ENCODE measurements at regions not wholly inside any gene's neighbourhood (a gene's known extent, or its start where the extent isn't known, plus 50 kb on each side); places are given as distances from the start of the nearest gene placed in this dataset.
"Not testable (repeated sequence)": the region's sequence is repeated elsewhere in the genome, so short reads cannot be mapped to it uniquely, and the experiment has no call there.

DNA sequence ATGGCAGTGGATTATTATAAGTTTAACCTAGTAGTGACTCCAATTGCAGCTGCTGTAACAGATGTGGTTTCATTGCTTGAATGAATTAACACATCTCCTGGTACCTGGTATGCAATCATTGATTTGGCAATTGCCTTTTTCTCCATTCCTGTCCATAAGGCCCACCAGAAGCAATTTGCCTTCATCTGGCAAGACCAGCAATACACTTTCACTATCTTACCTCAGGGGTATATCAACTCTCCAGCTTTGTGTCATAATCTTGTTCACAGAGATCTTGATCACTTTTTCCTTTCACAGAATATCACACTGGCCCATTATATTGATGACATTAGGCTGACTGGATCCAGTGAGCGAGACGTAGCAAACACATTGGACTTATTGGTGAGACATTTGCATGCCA, 128.7 kb upstream of the ZC3H12C start:
- H3K27ac ChIP-seq: no peak overlapping the region
- no peak overlapping the region for H3K9ac ChIP-seq
- peaks cover 0 to 4% (median 0%) of the 10 kb centered on the region in 11 experiments; a peak in 1 of 22 replicates for H3K36me3 ChIP-seq
- no peaks in the 10 kb centered on the region for H4K20me1 ChIP-seq
- no peak overlapping the region for H3K4me3 ChIP-seq
- peaks cover 7 to 69% (median 34%) of the 10 kb centered on the region in 11 experiments; a peak in 19 of 22 replicates for H3K9me3 ChIP-seq (replicated peaks in 1 of 11)
- peaks cover 0 to under 1% (median 0%) of the 10 kb centered on the region in 10 experiments; a peak in 2 of 20 replicates for H3K4me1 ChIP-seq
- H3K4me2 ChIP-seq: no peak overlapping the region
- no peaks in the 10 kb centered on the region for H3K27me3 ChIP-seq
- TF ChIP-seq Cebpa-rat (IDR thresholded peaks at IDR 0.05): no peak

DNA sequence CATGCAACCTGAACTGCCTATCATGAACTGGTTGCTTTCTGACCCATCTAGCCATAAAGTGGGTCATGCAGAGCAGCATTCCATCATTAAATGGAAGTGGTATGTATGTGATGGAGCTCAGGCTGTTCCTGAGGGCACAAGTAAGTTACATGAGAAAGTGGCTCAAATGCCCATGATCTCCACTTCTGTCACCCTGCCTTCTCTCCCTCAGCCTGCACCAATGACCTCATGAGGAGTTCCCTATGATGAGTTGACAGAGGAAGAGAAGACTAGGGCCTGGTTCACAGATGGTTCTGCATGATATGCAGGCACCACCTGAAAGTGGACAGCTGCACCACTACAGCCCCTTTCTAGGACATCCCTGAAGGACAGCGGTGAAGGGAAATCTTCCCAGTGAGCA, 127.7 kb upstream of the ZC3H12C start:
- not testable (repeated sequence) for H4K20me1 ChIP-seq, H3K4me3 ChIP-seq

GRCh38 chr11:109965926-109966325, 127.3 kb upstream of the ZC3H12C start:
- H3K9ac ChIP-seq, H3K36me3 ChIP-seq, H3K27me3 ChIP-seq, H3K4me3 ChIP-seq, H4K20me1 ChIP-seq, H3K27ac ChIP-seq, H3K4me2 ChIP-seq: not testable (repeated sequence)
- Histone ChIP-seq H3K9me3 (replicated peaks in 1 of 11) (peaks cover 7 to 65% (median 32%) of the 10 kb centered on the region in 11 experiments; a peak in 19 of 22 replicates), H3K4me1 (peaks cover 6 to 15% (median 12%) of the 10 kb centered on the region in 10 experiments)

More for the DNA sequence above, 127.7 kb upstream of the ZC3H12C start:
- H3K27me3 ChIP-seq, H3K27ac ChIP-seq, H3K36me3 ChIP-seq, H3K9ac ChIP-seq, H3K4me2 ChIP-seq: not testable (repeated sequence)
- Histone ChIP-seq H3K4me1 (peaks cover under 1 to 10% (median 8%) of the 10 kb centered on the region in 10 experiments; a peak in 19 of 20 replicates), H3K9me3 (replicated peaks in 1 of 11) (peaks cover 7 to 69% (median 34%) of the 10 kb centered on the region in 11 experiments; a peak in 19 of 22 replicates)

GRCh38 chr11:109967136-109967535, 126.1 kb upstream of the ZC3H12C start:
- not testable (repeated sequence) for H3K4me2 ChIP-seq, H3K27ac ChIP-seq, H3K36me3 ChIP-seq, H3K9ac ChIP-seq, H4K20me1 ChIP-seq, H3K4me3 ChIP-seq, H3K27me3 ChIP-seq
- peaks cover 18 to 27% (median 24%) of the 10 kb centered on the region in 10 experiments for H3K4me1 ChIP-seq
- peaks cover 7 to 57% (median 30%) of the 10 kb centered on the region in 11 experiments; a peak in 19 of 22 replicates for H3K9me3 ChIP-seq (replicated peaks in 1 of 11)

GRCh38 chr11:109968299-109968698, 124.9 kb upstream of the ZC3H12C start:
- no peak overlapping the region for H3K4me3 ChIP-seq
- H3K9me3 ChIP-seq (replicated peaks in 1 of 11): peaks cover 7 to 53% (median 30%) of the 10 kb centered on the region in 11 experiments; a peak in 19 of 22 replicates
- H3K27me3 ChIP-seq: no peaks in the 10 kb centered on the region
- H3K9ac ChIP-seq: no peak overlapping the region
- H4K20me1 ChIP-seq: no peaks in the 10 kb centered on the region
- H3K36me3 ChIP-seq: peaks cover 0 to 4% (median 0%) of the 10 kb centered on the region in 11 experiments; a peak in 1 of 22 replicates
- no peak overlapping the region for H3K4me2 ChIP-seq
- no peak overlapping the region for H3K27ac ChIP-seq
- peaks cover 30 to 39% (median 36%) of the 10 kb centered on the region in 10 experiments for H3K4me1 ChIP-seq
- no peak for TF ChIP-seq Cebpa-rat (IDR thresholded peaks at IDR 0.05)

DNA sequence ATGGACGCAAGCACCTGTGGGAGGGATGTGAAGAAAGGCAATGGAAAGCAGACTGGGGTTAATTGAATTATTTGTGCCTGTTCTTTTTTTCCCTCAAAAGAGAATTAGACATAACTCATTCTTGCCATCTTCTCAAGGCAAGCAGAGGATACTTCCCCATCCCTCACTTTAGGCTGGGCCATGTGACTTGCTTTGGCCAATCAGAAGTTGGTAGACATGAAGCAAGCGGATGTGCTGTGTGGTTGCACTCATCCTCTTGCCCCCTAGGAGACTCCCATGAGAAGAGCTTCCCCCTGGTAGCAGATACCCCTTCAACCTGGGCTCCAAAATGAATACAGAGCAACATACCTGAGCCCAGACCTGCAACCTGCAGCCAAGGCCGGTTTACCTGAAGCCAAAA, 124.4 kb upstream of the ZC3H12C start:
- Histone ChIP-seq H3K4me1 (peaks cover 33 to 44% (median 41%) of the 10 kb centered on the region in 10 experiments), H3K27me3 (no peaks in the 10 kb centered on the region), H3K4me2 (no peak overlapping the region; a peak in 2 of 22 replicates), H3K9me3 (replicated peaks in 1 of 11) (peaks cover 7 to 51% (median 30%) of the 10 kb centered on the region in 11 experiments; a peak in 19 of 22 replicates), H3K27ac (no peak overlapping the region), H3K4me3 (no peak overlapping the region), H3K36me3 (peaks cover 0 to 4% (median 0%) of the 10 kb centered on the region in 11 experiments; a peak in 1 of 22 replicates), H4K20me1 (no peaks in the 10 kb centered on the region), H3K9ac (no peak overlapping the region)
- TF ChIP-seq Cebpa-rat (IDR thresholded peaks at IDR 0.05): no peak

- Histone ChIP-seq H3K4me3 (peak overlapping the region in 8 of 10 experiments; percentile 25 to 58 (median 46); a peak in 13 of 20 replicates), H3K27ac (peak overlapping the region in 9 of 11 experiments; percentile 67 to 85 (median 76); a peak in 18 of 22 replicates), H3K9me3 (replicated peaks in 1 of 11) (peaks cover 7 to 46% (median 26%) of the 10 kb centered on the region in 11 experiments; a peak in 19 of 22 replicates), H3K4me1 (peaks cover 39 to 57% (median 53%) of the 10 kb centered on the region in 10 experiments), H3K4me2 (peak overlapping the region; percentile 74 to 97 (median 86)), H3K27me3 (no peaks in the 10 kb centered on the region), H3K36me3 (peaks cover 0 to 4% (median 0%) of the 10 kb centered on the region in 11 experiments; a peak in 1 of 22 replicates), H4K20me1 (no peaks in the 10 kb centered on the region), H3K9ac (peak overlapping the region in 10 of 11 experiments; percentile 8 to 72 (median 62); a peak in 17 of 22 replicates)
- no peak for TF ChIP-seq Cebpa-rat (IDR thresholded peaks at IDR 0.05)
Observed at GRCh38 chr11:109970516-109971183, 122.5 kb upstream of the ZC3H12C start.

DNA sequence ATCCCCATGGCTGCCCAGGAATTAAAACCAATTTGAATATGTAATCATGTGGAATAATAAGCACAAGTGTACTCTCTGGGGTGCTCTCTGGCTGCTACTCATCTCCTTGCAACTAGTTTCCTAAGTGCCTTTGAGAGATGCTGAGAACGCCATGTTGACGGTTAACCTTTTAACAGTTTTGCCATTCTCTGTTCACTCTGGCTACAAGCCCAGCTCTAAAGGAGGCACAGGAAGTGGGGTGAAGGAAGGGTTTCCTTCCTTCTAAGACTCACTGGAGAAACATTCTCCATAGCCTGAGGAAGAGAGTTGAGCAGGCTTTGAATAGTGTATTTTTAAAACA, 122.0 kb upstream of the ZC3H12C start:
- Histone ChIP-seq H3K36me3 (peaks cover 0 to 4% (median 0%) of the 10 kb centered on the region in 11 experiments; a peak in 1 of 22 replicates), H3K4me3 (peak overlapping the region in 8 of 10 experiments; percentile 25 to 58 (median 46); a peak in 14 of 20 replicates), H3K27ac (peak overlapping the region in 9 of 11 experiments; percentile 67 to 85 (median 76); a peak in 18 of 22 replicates), H4K20me1 (no peaks in the 10 kb centered on the region), H3K9me3 (replicated peaks in 1 of 11) (peaks cover 7 to 46% (median 24%) of the 10 kb centered on the region in 11 experiments; a peak in 19 of 22 replicates), H3K9ac (peak overlapping the region in 10 of 11 experiments; percentile 8 to 72 (median 62); a peak in 17 of 22 replicates), H3K4me2 (peak overlapping the region; percentile 74 to 97 (median 86)), H3K4me1 (peaks cover 39 to 58% (median 55%) of the 10 kb centered on the region in 10 experiments), H3K27me3 (no peaks in the 10 kb centered on the region)
- TF ChIP-seq Cebpa-rat (IDR thresholded peaks at IDR 0.05): no peak

GRCh38 chr11:109972181-109972715, 120.9 kb upstream of the ZC3H12C start:
- H3K4me1 ChIP-seq: peaks cover 39 to 58% (median 55%) of the 10 kb centered on the region in 10 experiments
- H3K9me3 ChIP-seq (replicated peaks in 1 of 11): peaks cover 11 to 46% (median 25%) of the 10 kb centered on the region in 11 experiments
- H3K4me3 ChIP-seq: peak overlapping the region in 9 of 10 experiments; percentile 1 to 58 (median 44); a peak in 9 of 20 replicates
- no peaks in the 10 kb centered on the region for H3K27me3 ChIP-seq
- H3K36me3 ChIP-seq: peaks cover 0 to 4% (median 0%) of the 10 kb centered on the region in 11 experiments; a peak in 2 of 22 replicates
- H3K27ac ChIP-seq: peak overlapping the region in 10 of 11 experiments; percentile 64 to 85 (median 74); a peak in 20 of 22 replicates
- peak overlapping the region; percentile 74 to 97 (median 86) for H3K4me2 ChIP-seq
- TF ChIP-seq Cebpa-rat (IDR thresholded peaks at IDR 0.05): no peak
- peak overlapping the region in 10 of 11 experiments; percentile 20 to 72 (median 60); a peak in 15 of 22 replicates for H3K9ac ChIP-seq
- H4K20me1 ChIP-seq: no peaks in the 10 kb centered on the region
